Mammary epithelial cell (primary cell): ENCODE measurements at regions not wholly inside any gene's neighbourhood (a gene's known extent, or its start where the extent isn't known, plus 50 kb on each side); places are given as distances from the start of the nearest gene placed in this dataset.

Experiments used
- EZH2 ChIP-seq: IDR thresholded peaks from 2 replicates; pipeline ENCODE4 v1.6.1; 2012; ENCODE audit warnings: low read length, inconsistent platforms, borderline replicate concordance
- TF ChIP-seq, protein P1 (sequence below), 2 donors: IDR thresholded peaks in 1 of 2; conservative IDR thresholded peaks in 1 of 2; 2 replicates each; pipeline ENCODE4 v1.5.1; 2011 to 2012; ENCODE audit warnings: inconsistent platforms in 2 of 2, low read length in 2 of 2, mild to moderate bottlenecking in 2 of 2, control low read depth in 1 of 2, low read depth in 1 of 2; ENCODE audit not compliant: insufficient read depth in 1 of 2; ENCODE audit errors: extremely low read depth in 1 of 2

DNA sequence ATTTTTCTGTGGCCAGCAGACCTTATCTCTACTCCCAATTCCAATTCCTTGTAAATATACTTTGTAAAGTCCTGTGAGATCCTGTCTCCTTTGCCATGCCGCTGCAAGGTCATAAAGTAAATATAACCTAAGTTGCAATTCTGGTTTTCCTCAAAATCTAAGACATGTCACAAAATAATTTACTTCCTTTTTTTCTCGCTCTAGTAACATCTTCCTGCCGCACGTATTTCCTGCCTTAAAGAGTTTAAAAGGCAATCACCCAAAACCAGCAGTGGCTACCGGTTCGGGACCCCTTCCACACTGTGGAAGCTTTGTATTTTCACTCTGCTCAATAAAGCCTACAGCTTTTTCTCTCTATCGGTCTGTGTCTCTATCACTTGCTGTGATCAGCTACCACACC, 832.0 kb upstream of the SLITRK5 start:
- TF ChIP-seq, protein P1, sequence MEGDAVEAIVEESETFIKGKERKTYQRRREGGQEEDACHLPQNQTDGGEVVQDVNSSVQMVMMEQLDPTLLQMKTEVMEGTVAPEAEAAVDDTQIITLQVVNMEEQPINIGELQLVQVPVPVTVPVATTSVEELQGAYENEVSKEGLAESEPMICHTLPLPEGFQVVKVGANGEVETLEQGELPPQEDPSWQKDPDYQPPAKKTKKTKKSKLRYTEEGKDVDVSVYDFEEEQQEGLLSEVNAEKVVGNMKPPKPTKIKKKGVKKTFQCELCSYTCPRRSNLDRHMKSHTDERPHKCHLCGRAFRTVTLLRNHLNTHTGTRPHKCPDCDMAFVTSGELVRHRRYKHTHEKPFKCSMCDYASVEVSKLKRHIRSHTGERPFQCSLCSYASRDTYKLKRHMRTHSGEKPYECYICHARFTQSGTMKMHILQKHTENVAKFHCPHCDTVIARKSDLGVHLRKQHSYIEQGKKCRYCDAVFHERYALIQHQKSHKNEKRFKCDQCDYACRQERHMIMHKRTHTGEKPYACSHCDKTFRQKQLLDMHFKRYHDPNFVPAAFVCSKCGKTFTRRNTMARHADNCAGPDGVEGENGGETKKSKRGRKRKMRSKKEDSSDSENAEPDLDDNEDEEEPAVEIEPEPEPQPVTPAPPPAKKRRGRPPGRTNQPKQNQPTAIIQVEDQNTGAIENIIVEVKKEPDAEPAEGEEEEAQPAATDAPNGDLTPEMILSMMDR (conservative IDR thresholded peaks at IDR 0.05 in 1 of 2, IDR thresholded peaks at IDR 0.05 in 1 of 2; ENCODE audit: extremely low read depth in 1 of 2, insufficient read depth in 1 of 2, low read depth in 1 of 2, low read length in 2 of 2), result no peak
- no peak for TF ChIP-seq EZH2
